NB4 (cell line): ENCODE measurements at regions not wholly inside any gene's neighbourhood (a gene's known extent, or its start where the extent isn't known, plus 50 kb on each side); places are given as distances from the start of the nearest gene placed in this dataset.

Experiments
- MYC ChIP-seq: IDR thresholded peaks from 2 replicates; pipeline ENCODE4 v1.6.1; 2011; ENCODE audit warnings: low read depth, low read length
- POLR2A ChIP-seq: IDR thresholded peaks from 2 replicates; pipeline ENCODE4 v1.6.1; 2011; ENCODE audit warnings: mild to moderate bottlenecking; ENCODE audit not compliant: insufficient read length; ENCODE audit errors: extremely low read depth
- TF ChIP-seq, protein P1 (sequence below): IDR thresholded peaks from one replicate; pipeline ENCODE4 v1.5.1; 2012; ENCODE audit warnings: low read depth, low read length
- TF ChIP-seq, protein P2 (sequence below): IDR thresholded peaks from 2 replicates; pipeline ENCODE4 v1.6.1; 2011; ENCODE audit warnings: low read depth, low read length

DNA sequence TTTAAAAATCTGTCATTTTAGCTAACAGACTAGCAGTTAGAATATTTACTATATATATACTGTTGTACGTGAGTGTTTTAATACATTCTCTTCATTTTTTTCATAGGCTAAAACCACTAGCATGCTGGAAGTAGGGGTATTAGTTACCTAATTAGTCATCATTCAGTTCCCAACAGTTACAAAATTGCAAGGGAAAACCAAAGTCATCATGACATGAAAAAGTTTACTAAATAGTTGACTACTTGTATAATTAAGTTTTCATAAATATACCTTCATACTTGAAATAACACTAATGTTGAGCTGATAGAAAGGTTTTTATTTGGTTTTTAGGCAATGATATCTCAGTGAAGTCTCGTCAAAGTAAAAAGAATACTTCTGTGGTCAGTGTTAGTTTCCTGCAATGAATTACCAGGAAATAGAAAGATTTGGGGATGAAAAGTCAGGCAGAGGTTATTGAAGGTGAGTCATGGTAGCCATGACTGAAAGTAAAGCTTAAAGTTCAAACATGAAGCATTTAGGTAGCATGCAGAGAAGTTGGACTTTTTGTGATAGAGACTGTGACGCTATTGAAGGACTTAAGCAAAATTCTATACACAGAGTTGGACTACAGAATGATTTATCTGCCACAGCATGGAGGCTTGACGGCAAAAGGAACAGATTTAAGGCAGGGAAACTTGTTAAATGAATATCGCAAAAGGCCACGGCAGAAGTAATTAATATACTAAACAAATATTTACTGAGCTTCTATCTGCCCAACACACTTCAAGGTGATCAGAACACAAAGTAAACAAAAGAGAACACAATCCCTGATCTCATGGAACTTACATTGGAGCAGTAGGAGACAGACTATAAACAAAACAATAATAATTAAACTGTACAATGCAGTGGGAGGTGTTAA, 828.1 kb upstream of the FAT3 start:
- TF ChIP-seq, protein P1, sequence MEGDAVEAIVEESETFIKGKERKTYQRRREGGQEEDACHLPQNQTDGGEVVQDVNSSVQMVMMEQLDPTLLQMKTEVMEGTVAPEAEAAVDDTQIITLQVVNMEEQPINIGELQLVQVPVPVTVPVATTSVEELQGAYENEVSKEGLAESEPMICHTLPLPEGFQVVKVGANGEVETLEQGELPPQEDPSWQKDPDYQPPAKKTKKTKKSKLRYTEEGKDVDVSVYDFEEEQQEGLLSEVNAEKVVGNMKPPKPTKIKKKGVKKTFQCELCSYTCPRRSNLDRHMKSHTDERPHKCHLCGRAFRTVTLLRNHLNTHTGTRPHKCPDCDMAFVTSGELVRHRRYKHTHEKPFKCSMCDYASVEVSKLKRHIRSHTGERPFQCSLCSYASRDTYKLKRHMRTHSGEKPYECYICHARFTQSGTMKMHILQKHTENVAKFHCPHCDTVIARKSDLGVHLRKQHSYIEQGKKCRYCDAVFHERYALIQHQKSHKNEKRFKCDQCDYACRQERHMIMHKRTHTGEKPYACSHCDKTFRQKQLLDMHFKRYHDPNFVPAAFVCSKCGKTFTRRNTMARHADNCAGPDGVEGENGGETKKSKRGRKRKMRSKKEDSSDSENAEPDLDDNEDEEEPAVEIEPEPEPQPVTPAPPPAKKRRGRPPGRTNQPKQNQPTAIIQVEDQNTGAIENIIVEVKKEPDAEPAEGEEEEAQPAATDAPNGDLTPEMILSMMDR = no peak
- TF ChIP-seq, protein P2, sequence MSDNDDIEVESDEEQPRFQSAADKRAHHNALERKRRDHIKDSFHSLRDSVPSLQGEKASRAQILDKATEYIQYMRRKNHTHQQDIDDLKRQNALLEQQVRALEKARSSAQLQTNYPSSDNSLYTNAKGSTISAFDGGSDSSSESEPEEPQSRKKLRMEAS = no peak
- TF ChIP-seq POLR2A (no peak), MYC (no peak)
